Testis (tissue), 2 donors: ENCODE measurements at regions not wholly inside any gene's neighbourhood (a gene's known extent, or its start where the extent isn't known, plus 50 kb on each side); places are given as distances from the start of the nearest gene placed in this dataset.

Source experiments
- CTCF ChIP-seq, 3 experiments: fragments of 450-650 bp in 2 of 3; fragments of 200-600 bp in 1 of 3; sonication (generic) in 1 of 3; IDR thresholded peaks; one replicate each; pipeline ENCODE4 v1.5.1; 2016 to 2019; ENCODE audit warnings: antibody characterized with exemption in 3 of 3, mild to moderate bottlenecking in 2 of 3, moderate library complexity in 1 of 3
- POLR2A ChIP-seq: fragments of 450-650 bp; IDR thresholded peaks from one replicate; pipeline ENCODE4 v1.6.1; 2017; ENCODE audit warnings: antibody characterized with exemption, mild to moderate bottlenecking, moderate library complexity

- no peak for TF ChIP-seq CTCF (IDR thresholded peaks at IDR 0.05)
- no peak for TF ChIP-seq POLR2A
These were observed 72.9 kb upstream of the PARD3B start for GRCh38 chr2:204472375-204472774.
